ENCODE measurements at regions not wholly inside any gene's neighbourhood (a gene's known extent, or its start where the extent isn't known, plus 50 kb on each side); places are given as distances from the start of the nearest gene placed in this dataset.

GRCh38 chr5:88396751-88397281, 128.2 kb upstream of the TMEM161B start:
- no peak for DNase-seq (ENCODE audit: low spot score)

GRCh38 chr5:88396000-88396535, 127.4 kb upstream of the TMEM161B start:
- DNase-seq (ENCODE audit: low spot score): no peak

- DNase-seq (ENCODE audit: low spot score): no peak
These were observed 126.6 kb upstream of the TMEM161B start for GRCh38 chr5:88395264-88395663.

GRCh38 chr5:88394536-88395175, 126.0 kb upstream of the TMEM161B start:
- DNase-seq (ENCODE audit: low spot score): no peak

GRCh38 chr5:88393716-88394535, 125.3 kb upstream of the TMEM161B start:
- DNase-seq (ENCODE audit: low spot score): no peak

- DNase-seq (ENCODE audit: low spot score): no peak
These were observed 124.4 kb upstream of the TMEM161B start for GRCh38 chr5:88393042-88393441.

- no peak for DNase-seq (ENCODE audit: low spot score)
These were observed 123.3 kb upstream of the TMEM161B start for GRCh38 chr5:88391991-88392390.

GRCh38 chr5:88391116-88391515, 122.5 kb upstream of the TMEM161B start:
- DNase-seq (ENCODE audit: low spot score): no peak

- no peak for DNase-seq (ENCODE audit: low spot score)
These were observed 121.8 kb upstream of the TMEM161B start for GRCh38 chr5:88390481-88390880.

- DNase-seq (ENCODE audit: low spot score): no peak
These were observed 121.4 kb upstream of the TMEM161B start for GRCh38 chr5:88390096-88390441.

GRCh38 chr5:88389338-88390095, 120.9 kb upstream of the TMEM161B start:
- no peak for DNase-seq (ENCODE audit: low spot score)

- DNase-seq (ENCODE audit: low spot score): no peak
These were observed 120.1 kb upstream of the TMEM161B start for GRCh38 chr5:88388476-88389337.

- no peak for DNase-seq (ENCODE audit: low spot score)
These were observed 116.2 kb upstream of the TMEM161B start for GRCh38 chr5:88384886-88385285.

- DNase-seq (ENCODE audit: low spot score): no peak
These were observed 111.7 kb upstream of the TMEM161B start for GRCh38 chr5:88380332-88380731.

- peak; percentile 33 for DNase-seq (ENCODE audit: low spot score)
These were observed 109.3 kb upstream of the TMEM161B start for GRCh38 chr5:88377705-88378656.

- no peak for DNase-seq (ENCODE audit: low spot score)
These were observed 108.6 kb upstream of the TMEM161B start for GRCh38 chr5:88377240-88377639.

GRCh38 chr5:88376728-88377127, 108.1 kb upstream of the TMEM161B start:
- DNase-seq (ENCODE audit: low spot score): no peak

- no peak for DNase-seq (ENCODE audit: low spot score)
These were observed 105.7 kb upstream of the TMEM161B start for GRCh38 chr5:88374391-88374790.

- DNase-seq (ENCODE audit: low spot score): no peak
These were observed 102.2 kb upstream of the TMEM161B start for GRCh38 chr5:88370824-88371223.

GRCh38 chr5:88368201-88368600, 99.6 kb upstream of the TMEM161B start:
- DNase-seq (ENCODE audit: low spot score): peak; percentile 34

Measured in kidney tubule cell (primary cell).